Thyroid gland (tissue), 4 donors: ENCODE measurements at regions not wholly inside any gene's neighbourhood (a gene's known extent, or its start where the extent isn't known, plus 50 kb on each side); places are given as distances from the start of the nearest gene placed in this dataset.
A peak's percentile ranks its signal among the peaks of the same experiment; 100 is the strongest.

Experiments
- DNase-seq, 2 donors: peaks; one replicate each; pipeline ENCODE4 v3.0.0-alpha.2; 2019
- H3K27ac ChIP-seq, 3 donors: fragments of 200-600 bp; sonication (generic); 1 replicate in 2 of 3; 2 replicates in 1 of 3; pipeline ENCODE4 v1.5.1; 2016 to 2019; ENCODE audit warnings: mild to moderate bottlenecking in 1 of 3, moderate library complexity in 1 of 3
- H3K27me3 ChIP-seq: fragments of 200-600 bp; sonication (generic); one replicate; pipeline ENCODE4 v1.5.1; 2019
- H3K36me3 ChIP-seq, 2 donors: fragments of 200-600 bp; sonication (generic); one replicate each; pipeline ENCODE4 v1.5.1; 2016 to 2019
- H3K4me1 ChIP-seq, 2 donors: fragments of 200-600 bp; sonication (generic); one replicate each; pipeline ENCODE4 v1.5.1; 2017 to 2019
- H3K4me3 ChIP-seq, 3 donors: fragments of 200-600 bp; sonication (generic); replicated peaks in 1 of 3; 1 replicate in 2 of 3; 2 replicates in 1 of 3; pipeline ENCODE4 v1.5.1; 2016; ENCODE audit warnings: mild to moderate bottlenecking in 1 of 3
- H3K9me3 ChIP-seq: fragments of 200-600 bp; sonication (generic); one replicate; pipeline ENCODE4 v1.5.1; 2017
- CTCF ChIP-seq, 6 experiments: fragments of 200-600 bp in 3 of 6; fragments of 450-650 bp in 3 of 6; sonication (generic) in 3 of 6; IDR thresholded peaks; one replicate each; pipeline ENCODE4 v1.5.1; 2016 to 2019; ENCODE audit warnings: antibody characterized with exemption in 6 of 6, mild to moderate bottlenecking in 2 of 6, inconsistent platforms in 1 of 6, moderate library complexity in 1 of 6
- POLR2A ChIP-seq, 2 donors: fragments of 450-650 bp; IDR thresholded peaks; one replicate each; pipeline ENCODE4 v1.6.1; 2017; ENCODE audit warnings: antibody characterized with exemption in 2 of 2, mild to moderate bottlenecking in 2 of 2, moderate library complexity in 1 of 2
- WGBS, 2 donors: methylation state at CpG; one replicate each; pipeline ENCODE4 v1.1.5; 2017; 5-methylcytosine and 5-hydroxymethylcytosine counted together
- intact Hi-C: fragments of 100-400 bp; cut with DNase I; formaldehyde crosslinking; loops from one replicate; pipeline ENCODE4 v1.15.1; 2023

GRCh38 chr6:168960551-168961263, 292.9 kb downstream of the THBS2 start:
- no peak for DNase-seq
- TF ChIP-seq POLR2A (IDR thresholded peaks at IDR 0.05) (no peak), CTCF (IDR thresholded peaks at IDR 0.05) (no peak)
- Histone ChIP-seq H3K4me3 (no peak overlapping the region), H3K27ac (no peak overlapping the region), H3K36me3 (no peaks in the 10 kb centered on the region), H3K9me3 (no peaks in the 10 kb centered on the region), H3K27me3 (no peaks in the 10 kb centered on the region), H3K4me1 (no peaks in the 10 kb centered on the region)
- intact Hi-C loops: no loop called here
- WGBS, 2 donors: 67 to 71% methylated on average over 11 of the region's 11 CpGs

DNA sequence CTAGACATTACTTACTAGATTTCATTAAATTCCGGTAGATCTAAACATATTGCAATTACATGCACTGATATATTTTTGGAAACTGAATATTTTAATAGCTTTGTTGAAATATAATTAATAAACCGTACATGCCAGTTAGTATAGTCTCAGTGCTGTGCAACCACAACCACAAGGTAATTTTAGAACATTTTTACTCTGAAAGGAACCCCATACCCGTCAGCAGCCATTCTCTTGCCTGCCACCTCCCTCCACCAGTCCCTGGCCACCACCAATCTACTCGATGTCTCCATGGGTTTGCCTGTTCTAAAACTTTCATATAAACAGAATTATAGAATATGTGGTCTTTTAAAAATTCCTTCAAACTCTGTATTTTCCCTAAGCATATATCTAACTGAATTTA, 293.9 kb downstream of the THBS2 start:
- Histone ChIP-seq H3K4me1 (no peaks in the 10 kb centered on the region), H3K9me3 (no peaks in the 10 kb centered on the region), H3K27ac (no peak overlapping the region), H3K27me3 (no peaks in the 10 kb centered on the region), H3K4me3 (no peak overlapping the region), H3K36me3 (no peaks in the 10 kb centered on the region)
- intact Hi-C loops: no loop called here
- no peak for TF ChIP-seq POLR2A (IDR thresholded peaks at IDR 0.05)
- no peak for TF ChIP-seq CTCF (IDR thresholded peaks at IDR 0.05)
- 85 to 86% methylated on average over 4 of the region's 4 CpGs for WGBS, 2 donors
- no peak for DNase-seq

DNA sequence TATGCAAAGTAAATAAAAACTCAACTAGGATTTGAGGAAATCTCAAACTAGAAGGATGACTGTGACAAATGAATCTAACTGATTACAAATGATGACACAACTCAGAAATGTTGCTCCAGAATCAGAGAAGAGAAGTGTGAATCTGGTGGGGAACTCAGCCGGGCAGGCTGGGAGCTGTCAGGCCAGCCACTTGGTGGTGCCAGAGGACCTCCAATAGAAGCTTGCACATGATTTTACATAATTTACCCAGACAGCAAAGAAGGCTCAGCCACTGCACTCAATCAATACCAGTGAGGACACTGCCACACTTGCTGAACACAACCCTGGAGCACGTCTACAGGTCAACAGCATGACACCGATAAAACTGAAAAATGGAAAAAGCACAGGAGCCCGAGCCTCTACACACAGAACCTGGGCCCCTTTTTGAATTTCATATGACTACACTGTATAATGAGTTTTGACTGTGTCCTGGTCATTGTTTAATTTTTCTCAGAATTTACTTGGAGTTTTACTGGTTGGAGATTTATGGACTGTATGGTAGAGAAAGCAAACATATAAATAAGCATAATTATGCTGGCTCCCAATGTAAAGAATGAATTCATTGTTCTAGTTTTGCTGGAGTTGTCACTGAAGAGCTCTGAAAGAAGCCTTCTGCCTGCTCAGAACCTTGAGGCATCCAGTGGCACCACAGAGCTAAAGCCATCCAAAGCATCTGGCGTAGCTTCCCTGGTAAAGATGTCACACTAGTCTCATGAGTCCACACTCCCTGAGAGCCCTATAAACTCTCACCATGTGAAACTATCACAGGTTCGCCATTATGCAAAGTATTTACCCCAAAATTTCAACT, 296.5 kb downstream of the THBS2 start:
- 64 to 67% methylated on average over 6 of the region's 6 CpGs for WGBS, 2 donors
- Histone ChIP-seq H3K4me1 (no peaks in the 10 kb centered on the region), H3K9me3 (no peaks in the 10 kb centered on the region), H3K27ac (no peak overlapping the region), H3K27me3 (no peaks in the 10 kb centered on the region), H3K4me3 (no peak overlapping the region), H3K36me3 (no peaks in the 10 kb centered on the region)
- TF ChIP-seq POLR2A (IDR thresholded peaks at IDR 0.05): no peak
- TF ChIP-seq CTCF (IDR thresholded peaks at IDR 0.05): peak; percentile 42 to 79 (median 66)
- intact Hi-C loops: no loop called here
- peak; percentile 62 to 71 for DNase-seq

GRCh38 chr6:168956141-168956838, 297.4 kb downstream of the THBS2 start:
- no peak overlapping the region for H3K4me3 ChIP-seq
- intact Hi-C loops: no loop called here
- H3K36me3 ChIP-seq: no peaks in the 10 kb centered on the region
- DNase-seq: no peak
- no peaks in the 10 kb centered on the region for H3K9me3 ChIP-seq
- no peak overlapping the region for H3K27ac ChIP-seq
- WGBS, 2 donors: 58 to 60% methylated on average over 7 of the region's 7 CpGs
- no peaks in the 10 kb centered on the region for H3K4me1 ChIP-seq
- TF ChIP-seq CTCF (IDR thresholded peaks at IDR 0.05) (no peak), POLR2A (IDR thresholded peaks at IDR 0.05) (no peak)
- no peaks in the 10 kb centered on the region for H3K27me3 ChIP-seq
